MM.1S (cell line): ENCODE measurements at regions not wholly inside any gene's neighbourhood (a gene's known extent, or its start where the extent isn't known, plus 50 kb on each side); places are given as distances from the start of the nearest gene placed in this dataset.

Experiments
- DNase-seq: peaks from one replicate; pipeline ENCODE4 v3.0.0-alpha.2; 2015
- H2AFZ ChIP-seq: fragments of 300-600 bp; sonication (generic); 2 replicates; pipeline ENCODE4 v1.6.0; 2016; ENCODE audit warnings: antibody characterized with exemption, low read length
- H3F3A ChIP-seq: fragments of 300-600 bp; sonication (generic); 2 replicates; pipeline ENCODE4 v1.6.1; 2016; ENCODE audit warnings: mild to moderate bottlenecking, antibody characterized with exemption, low read length, moderate library complexity, mixed read lengths; ENCODE audit not compliant: insufficient read depth
- H3K27ac ChIP-seq: fragments of 300-600 bp; sonication (generic); 2 replicates; pipeline ENCODE4 v1.5.1; 2016; ENCODE audit warnings: mild to moderate bottlenecking, low read length
- H3K27me3 ChIP-seq: fragments of 300-600 bp; sonication (generic); replicated peaks from 2 replicates; pipeline ENCODE4 v1.6.0; 2016; ENCODE audit warnings: low read length; ENCODE audit not compliant: insufficient read depth
- H3K36me3 ChIP-seq: fragments of 300-600 bp; sonication (generic); replicated peaks from 2 replicates; pipeline ENCODE4 v1.6.1; 2016; ENCODE audit warnings: mild to moderate bottlenecking, low read length, mixed read lengths; ENCODE audit not compliant: insufficient read depth
- H3K4me1 ChIP-seq: fragments of 300-600 bp; sonication (generic); 2 replicates; pipeline ENCODE4 v1.6.1; 2016; ENCODE audit warnings: low read length, mixed read lengths
- H3K4me2 ChIP-seq: fragments of 300-600 bp; sonication (generic); 2 replicates; pipeline ENCODE4 v1.6.0; 2016; ENCODE audit warnings: low read depth, low read length
- H3K4me3 ChIP-seq: fragments of 300-600 bp; sonication (generic); 2 replicates; pipeline ENCODE4 v1.5.1; 2016; ENCODE audit warnings: low read length, mixed read lengths
- H3K79me2 ChIP-seq: fragments of 300-600 bp; sonication (generic); 2 replicates; pipeline ENCODE4 v1.6.1; 2016; ENCODE audit warnings: mixed run types, low read length, mixed read lengths
- H3K9ac ChIP-seq: fragments of 300-600 bp; sonication (generic); 2 replicates; pipeline ENCODE4 v1.6.1; 2016; ENCODE audit warnings: low read length, mixed read lengths
- H3K9me2 ChIP-seq: fragments of 300-600 bp; sonication (generic); replicated peaks from 2 replicates; pipeline ENCODE4 v1.6.1; 2016; ENCODE audit warnings: mild to moderate bottlenecking, low read length, mixed read lengths; ENCODE audit not compliant: insufficient read depth
- H3K9me3 ChIP-seq: fragments of 300-600 bp; sonication (generic); replicated peaks from 2 replicates; pipeline ENCODE4 v1.6.1; 2016; ENCODE audit warnings: mild to moderate bottlenecking, low read length, mixed read lengths; ENCODE audit not compliant: insufficient read depth
- H4K20me1 ChIP-seq: fragments of 300-600 bp; sonication (generic); 2 replicates; pipeline ENCODE4 v1.6.1; 2016; ENCODE audit warnings: mild to moderate bottlenecking, low read length, moderate library complexity, mixed read lengths; ENCODE audit not compliant: insufficient read depth
- CTCF ChIP-seq: fragments of 300-600 bp; sonication (generic); IDR thresholded peaks from 2 replicates; pipeline ENCODE4 v1.5.1; 2016; ENCODE audit warnings: antibody characterized with exemption, low read length, mixed read lengths
- EZH2 ChIP-seq: fragments of 300-600 bp; sonication (generic); optimal IDR thresholded peaks from 2 replicates; pipeline ENCODE3; 2017; ENCODE audit warnings: low read depth, mild to moderate bottlenecking, antibody characterized with exemption, low read length, mixed read lengths
- EZH2phosphoT487 ChIP-seq: fragments of 300-600 bp; sonication (generic); IDR thresholded peaks from 2 replicates; pipeline ENCODE4 v1.6.1; 2018; ENCODE audit warnings: antibody characterized with exemption, low read length

DNA sequence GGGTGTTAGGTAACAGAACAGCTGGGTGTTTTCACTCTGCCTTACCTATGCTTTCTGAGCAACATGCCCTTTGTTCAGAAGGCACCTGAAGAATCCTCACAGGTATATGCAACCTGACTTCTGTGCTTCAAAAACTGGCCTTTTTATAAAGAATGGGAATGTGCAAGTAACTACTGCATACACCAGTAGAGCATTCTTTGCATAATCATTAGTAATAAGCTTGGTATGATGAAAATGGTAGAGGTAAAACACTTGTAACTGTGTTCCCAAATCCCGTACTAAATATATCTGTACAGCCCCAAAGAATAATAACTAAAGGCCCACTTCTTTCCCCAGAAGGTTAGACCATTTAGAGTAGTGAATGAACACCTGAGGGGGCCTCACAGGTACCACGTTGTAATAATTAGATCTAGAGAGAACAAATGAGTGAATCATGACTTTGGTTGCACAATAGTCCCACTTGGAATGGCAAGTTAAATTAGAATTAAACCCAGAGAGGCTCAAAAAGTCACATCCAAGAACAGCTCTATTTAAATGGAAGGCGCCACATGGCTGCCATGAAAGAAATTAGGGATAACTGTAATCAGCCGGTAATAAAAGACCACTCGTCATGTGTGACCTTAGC lies 413.9 kb downstream of the KLF12 start:
- H2AFZ ChIP-seq: no peak overlapping the region
- H3F3A ChIP-seq: peaks cover 11% of the 10 kb centered on the region; the same call in 1 of the 2 replicates
- no peak overlapping the region for H3K4me3 ChIP-seq
- no peak overlapping the region for H3K27ac ChIP-seq
- peaks cover 12% of the 10 kb centered on the region for H3K4me1 ChIP-seq
- H3K9me3 ChIP-seq: no peaks in the 10 kb centered on the region
- no peaks in the 10 kb centered on the region for H3K79me2 ChIP-seq
- DNase-seq: no peak
- H3K4me2 ChIP-seq: no peak overlapping the region
- no peaks in the 10 kb centered on the region for H3K9me2 ChIP-seq
- H4K20me1 ChIP-seq: no peaks in the 10 kb centered on the region
- H3K9ac ChIP-seq: no peak overlapping the region
- H3K27me3 ChIP-seq: no peaks in the 10 kb centered on the region
- H3K36me3 ChIP-seq: no peaks in the 10 kb centered on the region
- TF ChIP-seq CTCF (no peak), EZH2 (no peak), EZH2phosphoT487 (no peak)

DNA sequence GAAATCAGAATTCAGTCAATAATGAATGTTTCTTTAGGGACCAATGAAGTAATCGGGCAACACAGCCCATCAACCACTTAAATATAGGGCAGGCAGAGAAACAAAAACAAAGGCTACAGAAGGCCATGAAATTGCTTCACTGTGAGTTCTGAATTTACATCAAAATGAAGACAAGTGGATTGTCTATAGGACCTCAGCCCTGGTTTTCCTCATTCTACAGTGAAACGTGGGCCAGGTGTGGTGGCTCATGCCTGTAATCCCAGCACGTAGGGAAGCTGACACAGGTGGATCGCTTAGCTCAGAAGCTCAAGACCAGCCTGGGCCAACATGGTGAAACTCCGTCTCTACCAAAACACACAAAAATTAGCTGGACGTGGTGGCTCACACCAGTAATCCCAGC lies 416.0 kb downstream of the KLF12 start:
- H2AFZ ChIP-seq: no peak overlapping the region
- no peaks in the 10 kb centered on the region for H3K79me2 ChIP-seq
- no peaks in the 10 kb centered on the region for H3K27me3 ChIP-seq
- H3K4me2 ChIP-seq: no peak overlapping the region
- H3K9ac ChIP-seq: no peak overlapping the region
- no peaks in the 10 kb centered on the region for H3K36me3 ChIP-seq
- H3K9me3 ChIP-seq: no peaks in the 10 kb centered on the region
- DNase-seq: no peak
- peaks cover 18% of the 10 kb centered on the region for H3K4me1 ChIP-seq
- H3K27ac ChIP-seq: no peak overlapping the region
- H3K4me3 ChIP-seq: no peak overlapping the region
- peaks cover 15% of the 10 kb centered on the region; the same call in 1 of the 2 replicates for H3F3A ChIP-seq
- TF ChIP-seq EZH2phosphoT487 (no peak), EZH2 (no peak), CTCF (no peak)
- H3K9me2 ChIP-seq: no peaks in the 10 kb centered on the region
- no peaks in the 10 kb centered on the region for H4K20me1 ChIP-seq

- no peak for TF ChIP-seq EZH2phosphoT487
- no peak for TF ChIP-seq EZH2
- TF ChIP-seq CTCF: no peak
- Histone ChIP-seq H2AFZ (no peak overlapping the region), H3K27me3 (no peaks in the 10 kb centered on the region), H3K4me1 (peaks cover 18% of the 10 kb centered on the region), H4K20me1 (no peaks in the 10 kb centered on the region), H3K79me2 (no peaks in the 10 kb centered on the region), H3K9me2 (no peaks in the 10 kb centered on the region), H3K4me2 (no peak overlapping the region), H3K9me3 (no peaks in the 10 kb centered on the region), H3K4me3 (no peak overlapping the region), H3K27ac (no peak overlapping the region), H3F3A (peaks cover 15% of the 10 kb centered on the region; the same call in 1 of the 2 replicates), H3K36me3 (no peaks in the 10 kb centered on the region), H3K9ac (no peak overlapping the region)
- DNase-seq: no peak
Measured at GRCh38 chr13:73717632-73718031, 416.6 kb downstream of the KLF12 start.
